IMR-90 (cell line): ENCODE measurements at regions not wholly inside any gene's neighbourhood (a gene's known extent, or its start where the extent isn't known, plus 50 kb on each side); places are given as distances from the start of the nearest gene placed in this dataset.

Source experiments
- ATAC-seq: fragments of 200-7000 bp; cut with Tn5 transposase; 2 replicates; pipeline ENCODE4 v1.9.1; 2020; ENCODE audit warnings: low read depth, mild to moderate bottlenecking, moderate library complexity
- BruUV-seq: library from RNA; stranded (reverse); fragments of 400-500 nt; replicated peaks from 2 replicates; lab custom pipeline; 2021; lab: Mats Ljungman, UMichigan
- CTCF ChIA-PET: fragments of 300-600 bp; formaldehyde crosslinking; extraction: SDS; loops from one replicate; lab custom pipeline; 2021; ENCODE audit warnings: antibody characterized with exemption; lab: Yijun Ruan, JAX
- POLR2A ChIA-PET: fragments of 300-600 bp; sonication (Branson Sonifier 250); formaldehyde crosslinking; loops from one replicate; lab custom pipeline; 2022; ENCODE audit warnings: antibody characterized with exemption; ENCODE audit not compliant: unreplicated experiment; lab: Charles Lee
- DNase-seq: peaks from one replicate; pipeline ENCODE4 v3.0.0; 2013
- H2AFZ ChIP-seq: replicated peaks from 2 replicates; pipeline ENCODE3; 2013; ENCODE audit warnings: low read length, mild to moderate bottlenecking; ENCODE audit not compliant: poor library complexity
- H2AK5ac ChIP-seq: 2 replicates; pipeline ENCODE4 v1.6.1; 2013; ENCODE audit warnings: low read depth, low read length, inconsistent platforms
- H2AK9ac ChIP-seq: replicated peaks from 2 replicates; pipeline ENCODE3; 2013; ENCODE audit warnings: mild to moderate bottlenecking, low read depth, low read length, moderate library complexity; ENCODE audit not compliant: poor library complexity
- H2BK120ac ChIP-seq: 2 replicates; pipeline ENCODE4 v1.6.1; 2013; ENCODE audit warnings: low read depth, low read length, inconsistent platforms
- H2BK15ac ChIP-seq: 3 replicates; pipeline ENCODE4 v1.6.1; 2013; ENCODE audit warnings: low read depth, low read length, inconsistent platforms
- H2BK20ac ChIP-seq: 2 replicates; pipeline ENCODE4 v1.6.1; 2013; ENCODE audit warnings: low read depth, mild to moderate bottlenecking, inconsistent platforms, low read length, moderate library complexity
- H2BK5ac ChIP-seq: 2 replicates; pipeline ENCODE4 v1.6.1; 2013; ENCODE audit warnings: mild to moderate bottlenecking, low read depth, low read length, inconsistent platforms; ENCODE audit not compliant: poor library complexity, severe bottlenecking
- H3K14ac ChIP-seq: replicated peaks from 2 replicates; pipeline ENCODE4 v1.6.1; 2013; ENCODE audit warnings: low read depth, low read length, inconsistent platforms
- H3K18ac ChIP-seq: 2 replicates; pipeline ENCODE4 v1.6.1; 2013; ENCODE audit warnings: low read depth, low read length, control low read depth
- H3K23ac ChIP-seq: 2 replicates; pipeline ENCODE4 v1.6.1; 2013; ENCODE audit warnings: low read depth, low read length, inconsistent platforms
- H3K27ac ChIP-seq: 2 replicates; pipeline ENCODE4 v1.5.1; 2013; ENCODE audit warnings: mild to moderate bottlenecking, control low read depth, low read length; ENCODE audit not compliant: insufficient read depth
- H3K27me3 ChIP-seq: 2 replicates; pipeline ENCODE4 v1.6.1; 2013; ENCODE audit warnings: low read length; ENCODE audit not compliant: control insufficient read depth, insufficient read depth
- H3K36me3 ChIP-seq: 2 replicates; pipeline ENCODE4 v1.6.1; 2013; ENCODE audit warnings: low read length, mixed read lengths; ENCODE audit not compliant: control insufficient read depth, insufficient read depth
- H3K4ac ChIP-seq: 2 replicates; pipeline ENCODE4 v1.6.1; 2013; ENCODE audit warnings: low read depth, low read length, inconsistent platforms
- H3K4me1 ChIP-seq: 2 replicates; pipeline ENCODE4 v1.6.1; 2013; ENCODE audit warnings: low read length, mixed read lengths; ENCODE audit not compliant: control insufficient read depth, insufficient read depth
- H3K4me2 ChIP-seq: 2 replicates; pipeline ENCODE4 v1.6.1; 2013; ENCODE audit warnings: low read depth, mild to moderate bottlenecking, control low read depth, low read length, moderate library complexity
- H3K4me3 ChIP-seq: 2 replicates; pipeline ENCODE4 v1.5.1; 2013; ENCODE audit warnings: low read depth, mild to moderate bottlenecking, control low read depth, low read length, moderate library complexity; ENCODE audit not compliant: insufficient read depth
- H3K56ac ChIP-seq: 2 replicates; pipeline ENCODE4 v1.6.1; 2013; ENCODE audit warnings: low read length, inconsistent platforms; ENCODE audit not compliant: insufficient read depth; ENCODE audit errors: extremely low read depth
- H3K79me1 ChIP-seq, 2 experiments: 2 replicates each; pipeline ENCODE4 v1.6.1; 2013; ENCODE audit warnings: low read length in 2 of 2, inconsistent platforms in 1 of 2, low read depth in 1 of 2
- H3K9ac ChIP-seq: 2 replicates; pipeline ENCODE4 v1.6.1; 2013; ENCODE audit warnings: low read depth, low read length, control low read depth
- H3K9me1 ChIP-seq: 2 replicates; pipeline ENCODE4 v1.6.1; 2013; ENCODE audit warnings: low read length, inconsistent platforms; ENCODE audit not compliant: insufficient read depth
- H3K9me3 ChIP-seq: 2 replicates; pipeline ENCODE4 v1.6.1; 2013; ENCODE audit warnings: low read length; ENCODE audit not compliant: control insufficient read depth, insufficient read depth
- H4K20me1 ChIP-seq: 2 replicates; pipeline ENCODE4 v1.6.1; 2013; ENCODE audit warnings: low read length, inconsistent platforms; ENCODE audit not compliant: insufficient read depth
- H4K5ac ChIP-seq: 2 replicates; pipeline ENCODE4 v1.6.1; 2013; ENCODE audit warnings: mild to moderate bottlenecking, low read depth, low read length, control low read depth
- H4K8ac ChIP-seq, 2 experiments: 2 replicates each; pipeline ENCODE4 v1.6.1; 2013; ENCODE audit warnings: low read depth in 2 of 2, low read length in 2 of 2, control low read depth in 1 of 2, inconsistent platforms in 1 of 2
- H4K91ac ChIP-seq: 2 replicates; pipeline ENCODE4 v1.6.1; 2013; ENCODE audit warnings: low read depth, low read length, inconsistent platforms; ENCODE audit not compliant: insufficient read depth
- MXI1 ChIP-seq: IDR thresholded peaks from 2 replicates; pipeline ENCODE4 v1.6.1; 2012; ENCODE audit warnings: low read depth, mild to moderate bottlenecking, low read length, moderate library complexity, borderline replicate concordance
- WGBS, 2 experiments: methylation state at CpG; one replicate each; pipeline versions ENCODE4 v1.1.5 to v1.1.7; 2013; ENCODE audit warnings: missing lambda C conversion rate in 2 of 2; ENCODE audit not compliant: insufficient read length in 1 of 2; ENCODE audit errors: extremely low coverage in 2 of 2; 5-methylcytosine and 5-hydroxymethylcytosine counted together
- dilution Hi-C: fragments of 300-500 bp; cut with HindIII; formaldehyde crosslinking; loops from one replicate; pipeline ENCODE4 v1.14.3; 2018; ENCODE audit warnings: low sequenced_read_pairs; ENCODE audit not compliant: unreplicated experiment
- in situ Hi-C: fragments of 300-500 bp; cut with MboI; formaldehyde crosslinking; loops from 3 replicates; pipeline ENCODE4 v1.14.3; 2019; ENCODE audit warnings: low sequenced_read_pairs, inconsistent platforms, mixed read lengths
- intact Hi-C: fragments of 100-400 bp; cut with micrococcal nuclease; formaldehyde crosslinking; loops from 2 replicates; pipeline ENCODE4 v1.10.0; 2022

- no peak overlapping the region for H4K5ac ChIP-seq
- no peaks in the 10 kb centered on the region for H3K27me3 ChIP-seq
- no peak overlapping the region for H4K91ac ChIP-seq
- CTCF ChIA-PET, result no interaction called here
- H3K4me2 ChIP-seq, result no peak overlapping the region
- intact Hi-C loops (no loop called here), dilution Hi-C loops (no loop called here), in situ Hi-C loops (no loop called here)
- H3K4me1 ChIP-seq, result no peaks in the 10 kb centered on the region
- H2BK15ac ChIP-seq, result no peak overlapping the region
- TF ChIP-seq MXI1, result no peak
- H3K56ac ChIP-seq, result no peak overlapping the region
- no TSS peak for BruUV-seq
- H3K4ac ChIP-seq, result no peak overlapping the region
- H2BK120ac ChIP-seq, result no peak overlapping the region
- no peak for ATAC-seq
- H3K14ac ChIP-seq, result no peak overlapping the region
- POLR2A ChIA-PET, result no interaction called here
- H2BK20ac ChIP-seq, result no peak overlapping the region
- H3K4me3 ChIP-seq, result no peak overlapping the region
- no peaks in the 10 kb centered on the region for H4K20me1 ChIP-seq
- no peak overlapping the region for H2BK5ac ChIP-seq
- no peak overlapping the region for H3K23ac ChIP-seq
- no peak for DNase-seq
- no CpG with 5 or more reads among the region's 10 CpGs for WGBS, 2 experiments
- H3K18ac ChIP-seq, result no peak overlapping the region
- H3K9ac ChIP-seq, result no peak overlapping the region
- H2AK9ac ChIP-seq, result no peak overlapping the region
- H3K9me1 ChIP-seq, result no peaks in the 10 kb centered on the region
- no peaks in the 10 kb centered on the region for H3K36me3 ChIP-seq
- no peak overlapping the region for H2AK5ac ChIP-seq
- H4K8ac ChIP-seq, result no peak overlapping the region
- no peaks in the 10 kb centered on the region for H3K79me1 ChIP-seq
- H3K9me3 ChIP-seq, result peaks cover 14% of the 10 kb centered on the region
- no peak overlapping the region for H2AFZ ChIP-seq
- H3K27ac ChIP-seq, result no peak overlapping the region
Observed at GRCh38 chr2:192827735-192828134, 633.0 kb upstream of the TMEFF2 start.
